GM21423 (cell line): ENCODE measurements at regions not wholly inside any gene's neighbourhood (a gene's known extent, or its start where the extent isn't known, plus 50 kb on each side); places are given as distances from the start of the nearest gene placed in this dataset.
"Not testable (repeated sequence)": the region's sequence is repeated elsewhere in the genome, so short reads cannot be mapped to it uniquely, and the experiment has no call there.

Experiments used
- ATAC-seq: cut with Tn5 transposase; IDR thresholded peaks from one replicate; pipeline ENCODE4 v1.9.1; 2021; ENCODE audit warnings: mild to moderate bottlenecking, moderate library complexity; ENCODE audit not compliant: unreplicated experiment

- ATAC-seq = no peak
These were observed 139.9 kb downstream of the ARL4A start for GRCh38 chr7:12827219-12827821.

GRCh38 chr7:12827920-12828319, 140.5 kb downstream of the ARL4A start:
- no peak for ATAC-seq

- ATAC-seq = no peak
These were observed 143.6 kb downstream of the ARL4A start for GRCh38 chr7:12831024-12831423.

- ATAC-seq = no peak
These were observed 146.4 kb downstream of the ARL4A start for GRCh38 chr7:12833829-12834228.

GRCh38 chr7:12834782-12835181, 147.3 kb downstream of the ARL4A start:
- ATAC-seq = no peak

GRCh38 chr7:12839508-12840153, 152.2 kb downstream of the ARL4A start:
- no peak for ATAC-seq

GRCh38 chr7:12844732-12845131, 157.3 kb downstream of the ARL4A start:
- ATAC-seq = not testable (repeated sequence)

- ATAC-seq = no peak
These were observed 159.6 kb downstream of the ARL4A start for GRCh38 chr7:12847001-12847400.

- ATAC-seq = no peak
These were observed 163.7 kb downstream of the ARL4A start for GRCh38 chr7:12851142-12851541.

GRCh38 chr7:12851841-12852240, 164.4 kb downstream of the ARL4A start:
- ATAC-seq = no peak

- no peak for ATAC-seq
These were observed 167.6 kb downstream of the ARL4A start for GRCh38 chr7:12855036-12855435.

GRCh38 chr7:12859761-12860160, 172.3 kb downstream of the ARL4A start:
- no peak for ATAC-seq

- no peak for ATAC-seq
These were observed 173.6 kb downstream of the ARL4A start for GRCh38 chr7:12861070-12861469.

- ATAC-seq = no peak
These were observed 174.7 kb downstream of the ARL4A start for GRCh38 chr7:12862146-12862545.

- no peak for ATAC-seq
These were observed 177.1 kb downstream of the ARL4A start for GRCh38 chr7:12864470-12865046.

- no peak for ATAC-seq
These were observed 178.2 kb downstream of the ARL4A start for GRCh38 chr7:12865593-12865992.

- ATAC-seq = no peak
These were observed 178.8 kb downstream of the ARL4A start for GRCh38 chr7:12866207-12866606.

GRCh38 chr7:12868027-12868426, 180.6 kb downstream of the ARL4A start:
- ATAC-seq = no peak

GRCh38 chr7:12870219-12870618, 182.8 kb downstream of the ARL4A start:
- no peak for ATAC-seq

GRCh38 chr7:12872487-12872886, 185.1 kb downstream of the ARL4A start:
- ATAC-seq = no peak

- ATAC-seq = no peak
These were observed 186.1 kb downstream of the ARL4A start for GRCh38 chr7:12873571-12873970.

GRCh38 chr7:12879139-12879538, 191.7 kb downstream of the ARL4A start:
- ATAC-seq = no peak

- no peak for ATAC-seq
These were observed 194.3 kb downstream of the ARL4A start for GRCh38 chr7:12881712-12882111.
